Astrocyte (in vitro differentiated cells and primary cell): ENCODE measurements at regions not wholly inside any gene's neighbourhood (a gene's known extent, or its start where the extent isn't known, plus 50 kb on each side); places are given as distances from the start of the nearest gene placed in this dataset.

Source experiments
- DNase-seq: peaks from one replicate; pipeline ENCODE4 v3.0.0-alpha.2; 2010; ENCODE audit warnings: low read depth
- FAIRE-seq: peaks from 2 replicates; lab custom pipeline; 2011; peaks lifted over from hg19 to GRCh38; lab: Jason Lieb, UNC
- H2AFZ ChIP-seq: 2 replicates; pipeline ENCODE4 v1.6.0; 2012; ENCODE audit warnings: low read depth, low read length, inconsistent platforms
- H3K27ac ChIP-seq: 2 replicates; pipeline ENCODE4 v1.5.1; 2011; ENCODE audit warnings: low read depth, low read length, inconsistent platforms
- H3K27me3 ChIP-seq: 2 replicates; pipeline ENCODE4 v1.6.0; 2011; ENCODE audit warnings: low read length, inconsistent platforms; ENCODE audit not compliant: insufficient read depth
- H3K36me3 ChIP-seq: 2 replicates; pipeline ENCODE4 v1.5.1; 2011; ENCODE audit warnings: low read length, inconsistent platforms; ENCODE audit not compliant: insufficient read depth
- H3K4me1 ChIP-seq: 2 replicates; pipeline ENCODE4 v1.5.1; 2011; ENCODE audit warnings: low read length, inconsistent platforms; ENCODE audit not compliant: insufficient read depth
- H3K4me2 ChIP-seq: 2 replicates; pipeline ENCODE4 v1.6.0; 2012; ENCODE audit warnings: low read length, inconsistent platforms
- H3K4me3 ChIP-seq: 2 replicates; pipeline ENCODE4 v1.5.1; 2011; ENCODE audit warnings: low read depth, mild to moderate bottlenecking, low read length, inconsistent platforms; ENCODE audit not compliant: insufficient read depth
- H3K79me2 ChIP-seq: 2 replicates; pipeline ENCODE4 v1.6.0; 2012; ENCODE audit warnings: mild to moderate bottlenecking, low read length, inconsistent platforms; ENCODE audit not compliant: insufficient read depth
- H3K9ac ChIP-seq: 2 replicates; pipeline ENCODE4 v1.6.0; 2012; ENCODE audit warnings: mild to moderate bottlenecking, low read length, inconsistent platforms
- H3K9me3 ChIP-seq: 2 replicates; pipeline ENCODE4 v1.5.1; 2012; ENCODE audit warnings: low read depth, mild to moderate bottlenecking, low read length, inconsistent platforms; ENCODE audit not compliant: insufficient read depth
- H4K20me1 ChIP-seq: 2 replicates; pipeline ENCODE4 v1.6.0; 2012; ENCODE audit warnings: low read length, inconsistent platforms; ENCODE audit not compliant: insufficient read depth
- H3K27ac Mint-ChIP-seq: one replicate; pipeline ENCODE4 v1.8.0; 2021; ENCODE audit warnings: mild to moderate bottlenecking, mixed read lengths; ENCODE audit not compliant: unreplicated experiment
- H3K27me3 Mint-ChIP-seq: one replicate; pipeline ENCODE4 v1.8.0; 2021; ENCODE audit warnings: low read depth, mixed read lengths; ENCODE audit not compliant: unreplicated experiment
- H3K36me3 Mint-ChIP-seq: one replicate; pipeline ENCODE4 v1.8.0; 2021; ENCODE audit warnings: low read depth, mixed read lengths; ENCODE audit not compliant: unreplicated experiment
- H3K4me1 Mint-ChIP-seq: one replicate; pipeline ENCODE4 v1.8.0; 2021; ENCODE audit warnings: low read depth, mixed read lengths; ENCODE audit not compliant: unreplicated experiment
- H3K4me3 Mint-ChIP-seq: one replicate; pipeline ENCODE4 v1.8.0; 2021; ENCODE audit warnings: mild to moderate bottlenecking, moderate library complexity, mixed read lengths; ENCODE audit not compliant: unreplicated experiment
- H3K9me3 Mint-ChIP-seq: one replicate; pipeline ENCODE4 v1.8.0; 2021; ENCODE audit warnings: mild to moderate bottlenecking, mixed read lengths; ENCODE audit not compliant: unreplicated experiment
- EZH2 ChIP-seq: IDR thresholded peaks from 2 replicates; pipeline ENCODE4 v1.6.1; 2012; ENCODE audit warnings: mild to moderate bottlenecking, low read length, inconsistent platforms; ENCODE audit not compliant: insufficient read depth
- TF ChIP-seq, protein P1 (sequence below): IDR thresholded peaks from 2 replicates; pipeline ENCODE4 v1.5.1; 2011; ENCODE audit warnings: low read depth, mild to moderate bottlenecking, inconsistent platforms, low read length, moderate library complexity; ENCODE audit not compliant: insufficient read depth

- Mint-ChIP-seq H3K27ac (no peak overlapping the region), H3K9me3 (no peaks in the 10 kb centered on the region), H3K4me3 (no peak overlapping the region), H3K36me3 (no peaks in the 10 kb centered on the region), H3K4me1 (no peaks in the 10 kb centered on the region), H3K27me3 (peaks cover 6% of the 10 kb centered on the region)
- Histone ChIP-seq H2AFZ (no peak overlapping the region), H3K4me2 (no peak overlapping the region), H3K36me3 (no peaks in the 10 kb centered on the region), H3K4me3 (no peak overlapping the region), H3K79me2 (no peaks in the 10 kb centered on the region), H3K27me3 (no peaks in the 10 kb centered on the region), H3K9me3 (no peaks in the 10 kb centered on the region), H3K9ac (no peak overlapping the region), H3K27ac (no peak overlapping the region), H3K4me1 (no peaks in the 10 kb centered on the region), H4K20me1 (no peaks in the 10 kb centered on the region)
- DNase-seq: no peak
- TF ChIP-seq EZH2: no peak
- TF ChIP-seq, protein P1, sequence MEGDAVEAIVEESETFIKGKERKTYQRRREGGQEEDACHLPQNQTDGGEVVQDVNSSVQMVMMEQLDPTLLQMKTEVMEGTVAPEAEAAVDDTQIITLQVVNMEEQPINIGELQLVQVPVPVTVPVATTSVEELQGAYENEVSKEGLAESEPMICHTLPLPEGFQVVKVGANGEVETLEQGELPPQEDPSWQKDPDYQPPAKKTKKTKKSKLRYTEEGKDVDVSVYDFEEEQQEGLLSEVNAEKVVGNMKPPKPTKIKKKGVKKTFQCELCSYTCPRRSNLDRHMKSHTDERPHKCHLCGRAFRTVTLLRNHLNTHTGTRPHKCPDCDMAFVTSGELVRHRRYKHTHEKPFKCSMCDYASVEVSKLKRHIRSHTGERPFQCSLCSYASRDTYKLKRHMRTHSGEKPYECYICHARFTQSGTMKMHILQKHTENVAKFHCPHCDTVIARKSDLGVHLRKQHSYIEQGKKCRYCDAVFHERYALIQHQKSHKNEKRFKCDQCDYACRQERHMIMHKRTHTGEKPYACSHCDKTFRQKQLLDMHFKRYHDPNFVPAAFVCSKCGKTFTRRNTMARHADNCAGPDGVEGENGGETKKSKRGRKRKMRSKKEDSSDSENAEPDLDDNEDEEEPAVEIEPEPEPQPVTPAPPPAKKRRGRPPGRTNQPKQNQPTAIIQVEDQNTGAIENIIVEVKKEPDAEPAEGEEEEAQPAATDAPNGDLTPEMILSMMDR: no peak
- no peak for FAIRE-seq
Observed at GRCh38 chr11:15536438-15536837, 421.7 kb downstream of the INSC start.

GRCh38 chr11:15539645-15540044, 424.9 kb downstream of the INSC start:
- Histone ChIP-seq H3K79me2 (no peaks in the 10 kb centered on the region), H3K9ac (no peak overlapping the region), H3K27me3 (no peaks in the 10 kb centered on the region), H3K4me3 (no peak overlapping the region), H3K4me2 (no peak overlapping the region), H3K27ac (no peak overlapping the region), H3K4me1 (no peaks in the 10 kb centered on the region), H3K9me3 (no peaks in the 10 kb centered on the region), H4K20me1 (no peaks in the 10 kb centered on the region), H3K36me3 (no peaks in the 10 kb centered on the region), H2AFZ (no peak overlapping the region)
- Mint-ChIP-seq H3K27ac (no peak overlapping the region), H3K4me1 (no peaks in the 10 kb centered on the region), H3K4me3 (no peak overlapping the region), H3K27me3 (peaks cover 6% of the 10 kb centered on the region), H3K36me3 (no peaks in the 10 kb centered on the region), H3K9me3 (no peaks in the 10 kb centered on the region)
- FAIRE-seq (no peak), DNase-seq (no peak)
- TF ChIP-seq EZH2: no peak
- TF ChIP-seq, protein P1: no peak

- no peak for FAIRE-seq
- no peak for DNase-seq
- H3K27me3 Mint-ChIP-seq: peaks cover 6% of the 10 kb centered on the region
- H3K36me3 Mint-ChIP-seq: no peaks in the 10 kb centered on the region
- H4K20me1 ChIP-seq: no peaks in the 10 kb centered on the region
- H3K9ac ChIP-seq: no peak overlapping the region
- no peak overlapping the region for H3K27ac Mint-ChIP-seq
- no peaks in the 10 kb centered on the region for H3K9me3 Mint-ChIP-seq
- TF ChIP-seq EZH2: no peak
- TF ChIP-seq, protein P1: no peak
- H3K4me1 ChIP-seq: no peaks in the 10 kb centered on the region
- no peak overlapping the region for H2AFZ ChIP-seq
- no peaks in the 10 kb centered on the region for H3K36me3 ChIP-seq
- H3K9me3 ChIP-seq: no peaks in the 10 kb centered on the region
- H3K4me1 Mint-ChIP-seq: no peaks in the 10 kb centered on the region
- no peak overlapping the region for H3K4me2 ChIP-seq
- no peak overlapping the region for H3K4me3 ChIP-seq
- H3K79me2 ChIP-seq: no peaks in the 10 kb centered on the region
- H3K4me3 Mint-ChIP-seq: no peak overlapping the region
- no peaks in the 10 kb centered on the region for H3K27me3 ChIP-seq
- no peak overlapping the region for H3K27ac ChIP-seq
Observed at GRCh38 chr11:15541079-15541478, 426.4 kb downstream of the INSC start.
